ENCODE measurements at regions not wholly inside any gene's neighbourhood (a gene's known extent, or its start where the extent isn't known, plus 50 kb on each side); places are given as distances from the start of the nearest gene placed in this dataset.

DNA sequence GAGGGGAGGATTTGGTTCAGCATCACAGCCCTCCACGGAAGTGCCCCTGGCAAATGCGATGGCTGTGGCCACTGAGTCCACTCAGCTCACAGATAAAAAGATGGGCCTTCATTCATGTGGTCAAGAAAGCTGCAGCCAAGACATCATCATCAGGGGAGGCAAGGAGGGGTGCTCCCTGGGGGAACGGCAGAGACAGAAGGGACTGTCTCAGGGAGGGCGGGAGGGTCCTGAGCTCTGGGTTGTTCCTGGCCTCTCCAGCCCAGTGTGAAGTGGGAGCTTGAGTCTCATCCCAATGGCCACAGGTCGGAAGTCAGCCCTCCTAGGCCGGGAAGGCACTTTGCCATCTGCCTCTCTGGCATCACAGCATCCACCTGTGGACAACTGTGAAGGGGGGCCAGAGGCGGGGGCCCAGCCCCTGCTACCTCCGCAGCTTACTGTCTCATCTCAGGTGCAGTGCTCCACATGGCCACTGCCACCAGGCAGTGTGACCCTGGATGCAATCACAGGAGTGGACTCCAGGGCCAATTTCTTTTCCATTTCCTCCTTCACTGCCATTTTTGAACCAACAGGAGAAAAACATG, 137.8 kb upstream of the SOX1 start:
- TF ChIP-seq SPI1 (IDR thresholded peaks at IDR 0.05; ENCODE audit: low read depth, low read length): no peak
- no peak for TF ChIP-seq POLR2A (IDR thresholded peaks at IDR 0.05; ENCODE audit: low read depth, low read length)
- TF ChIP-seq POLR2AphosphoS5 (IDR thresholded peaks at IDR 0.05; ENCODE audit: low read depth, low read length): no peak
- TF ChIP-seq TAF1 (IDR thresholded peaks at IDR 0.05; ENCODE audit: low read depth, low read length): no peak

Data from GM12891 (cell line).